ENCODE measurements at regions not wholly inside any gene's neighbourhood (a gene's known extent, or its start where the extent isn't known, plus 50 kb on each side); places are given as distances from the start of the nearest gene placed in this dataset.

- no peak for ATAC-seq (ENCODE audit: low read depth)
- TF ChIP-seq CTCF (IDR thresholded peaks at IDR 0.05; ENCODE audit: poor library complexity, severe bottlenecking) = no peak
- Histone ChIP-seq H3K36me3 (ENCODE audit: low read depth) (no peaks in the 10 kb centered on the region), H3K4me3 (ENCODE audit: severe bottlenecking) (no peak overlapping the region), H3K27me3 (ENCODE audit: insufficient read depth, poor library complexity, severe bottlenecking) (no peaks in the 10 kb centered on the region), H3K4me1 (ENCODE audit: insufficient read depth, poor library complexity, severe bottlenecking) (no peaks in the 10 kb centered on the region), H3K9me3 (ENCODE audit: severe bottlenecking) (no peaks in the 10 kb centered on the region), H3K27ac (ENCODE audit: poor library complexity, severe bottlenecking) (no peak overlapping the region)
- DNase-seq (ENCODE audit: low spot score) = no peak
These were observed 421.2 kb downstream of the TRAM1L1 start for GRCh38 chr4:116664198-116664597.

DNA sequence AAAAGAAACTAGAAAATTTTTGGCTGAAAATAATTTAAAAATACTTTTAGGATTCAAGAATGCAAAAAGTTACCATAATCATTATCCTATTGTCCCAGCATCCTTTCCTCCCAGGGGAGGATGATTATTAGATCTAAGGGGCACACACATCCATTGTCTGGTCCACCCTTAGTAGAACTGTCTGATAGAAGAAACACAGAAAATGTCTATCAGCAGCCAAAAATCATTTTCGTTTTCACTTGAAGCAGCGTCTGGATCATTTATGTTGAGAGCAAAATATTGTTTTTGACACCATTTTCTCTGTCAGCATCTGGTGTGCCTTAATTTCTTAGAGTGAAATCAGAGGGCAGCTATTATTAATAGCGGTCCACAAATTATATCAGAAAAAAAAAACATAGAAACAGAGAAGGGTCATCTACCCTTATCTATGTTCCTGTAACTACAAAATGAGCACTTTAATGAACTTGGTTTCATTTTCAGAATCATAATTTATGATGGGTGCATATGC lies 446.3 kb downstream of the TRAM1L1 start:
- H3K4me1 ChIP-seq (ENCODE audit: insufficient read depth, poor library complexity, severe bottlenecking) = no peaks in the 10 kb centered on the region
- no peaks in the 10 kb centered on the region for H3K9me3 ChIP-seq (ENCODE audit: severe bottlenecking)
- ATAC-seq (ENCODE audit: low read depth) = no peak
- no peaks in the 10 kb centered on the region for H3K36me3 ChIP-seq (ENCODE audit: low read depth)
- no peak for DNase-seq (ENCODE audit: low spot score)
- no peaks in the 10 kb centered on the region for H3K27me3 ChIP-seq (ENCODE audit: insufficient read depth, poor library complexity, severe bottlenecking)
- no peak for TF ChIP-seq CTCF (IDR thresholded peaks at IDR 0.05; ENCODE audit: poor library complexity, severe bottlenecking)
- H3K27ac ChIP-seq (ENCODE audit: poor library complexity, severe bottlenecking) = no peak overlapping the region
- H3K4me3 ChIP-seq (ENCODE audit: severe bottlenecking) = no peak overlapping the region

GRCh38 chr4:116638592-116638991 lies 446.8 kb downstream of the TRAM1L1 start:
- Histone ChIP-seq H3K27me3 (ENCODE audit: insufficient read depth, poor library complexity, severe bottlenecking) (no peaks in the 10 kb centered on the region), H3K4me1 (ENCODE audit: insufficient read depth, poor library complexity, severe bottlenecking) (no peaks in the 10 kb centered on the region), H3K9me3 (ENCODE audit: severe bottlenecking) (no peaks in the 10 kb centered on the region), H3K36me3 (ENCODE audit: low read depth) (no peaks in the 10 kb centered on the region), H3K27ac (ENCODE audit: poor library complexity, severe bottlenecking) (no peak overlapping the region), H3K4me3 (ENCODE audit: severe bottlenecking) (no peak overlapping the region)
- no peak for TF ChIP-seq CTCF (IDR thresholded peaks at IDR 0.05; ENCODE audit: poor library complexity, severe bottlenecking)
- DNase-seq (ENCODE audit: low spot score) (no peak), ATAC-seq (ENCODE audit: low read depth) (no peak)

- ATAC-seq (ENCODE audit: low read depth) = no peak
- no peak for DNase-seq (ENCODE audit: low spot score)
- no peaks in the 10 kb centered on the region for H3K9me3 ChIP-seq (ENCODE audit: severe bottlenecking)
- H3K36me3 ChIP-seq (ENCODE audit: low read depth) = no peaks in the 10 kb centered on the region
- H3K27me3 ChIP-seq (ENCODE audit: insufficient read depth, poor library complexity, severe bottlenecking) = no peaks in the 10 kb centered on the region
- no peak overlapping the region for H3K27ac ChIP-seq (ENCODE audit: poor library complexity, severe bottlenecking)
- no peaks in the 10 kb centered on the region for H3K4me1 ChIP-seq (ENCODE audit: insufficient read depth, poor library complexity, severe bottlenecking)
- H3K4me3 ChIP-seq (ENCODE audit: severe bottlenecking) = no peak overlapping the region
- no peak for TF ChIP-seq CTCF (IDR thresholded peaks at IDR 0.05; ENCODE audit: poor library complexity, severe bottlenecking)
These were observed 448.5 kb downstream of the TRAM1L1 start for GRCh38 chr4:116636917-116637316.

GRCh38 chr4:116632269-116632668 lies 453.1 kb downstream of the TRAM1L1 start:
- TF ChIP-seq CTCF (IDR thresholded peaks at IDR 0.05; ENCODE audit: poor library complexity, severe bottlenecking) = no peak

More at GRCh38 chr4:116632269-116632668, 453.1 kb downstream of the TRAM1L1 start:
- DNase-seq (ENCODE audit: low spot score) (no peak), ATAC-seq (ENCODE audit: low read depth) (no peak)
- Histone ChIP-seq H3K4me3 (ENCODE audit: severe bottlenecking) (no peak overlapping the region), H3K4me1 (ENCODE audit: insufficient read depth, poor library complexity, severe bottlenecking) (no peaks in the 10 kb centered on the region), H3K27me3 (ENCODE audit: insufficient read depth, poor library complexity, severe bottlenecking) (no peaks in the 10 kb centered on the region), H3K27ac (ENCODE audit: poor library complexity, severe bottlenecking) (no peak overlapping the region), H3K36me3 (ENCODE audit: low read depth) (no peaks in the 10 kb centered on the region), H3K9me3 (ENCODE audit: severe bottlenecking) (no peaks in the 10 kb centered on the region)
